ENCODE measurements at regions not wholly inside any gene's neighbourhood (a gene's known extent, or its start where the extent isn't known, plus 50 kb on each side); places are given as distances from the start of the nearest gene placed in this dataset.

DNA sequence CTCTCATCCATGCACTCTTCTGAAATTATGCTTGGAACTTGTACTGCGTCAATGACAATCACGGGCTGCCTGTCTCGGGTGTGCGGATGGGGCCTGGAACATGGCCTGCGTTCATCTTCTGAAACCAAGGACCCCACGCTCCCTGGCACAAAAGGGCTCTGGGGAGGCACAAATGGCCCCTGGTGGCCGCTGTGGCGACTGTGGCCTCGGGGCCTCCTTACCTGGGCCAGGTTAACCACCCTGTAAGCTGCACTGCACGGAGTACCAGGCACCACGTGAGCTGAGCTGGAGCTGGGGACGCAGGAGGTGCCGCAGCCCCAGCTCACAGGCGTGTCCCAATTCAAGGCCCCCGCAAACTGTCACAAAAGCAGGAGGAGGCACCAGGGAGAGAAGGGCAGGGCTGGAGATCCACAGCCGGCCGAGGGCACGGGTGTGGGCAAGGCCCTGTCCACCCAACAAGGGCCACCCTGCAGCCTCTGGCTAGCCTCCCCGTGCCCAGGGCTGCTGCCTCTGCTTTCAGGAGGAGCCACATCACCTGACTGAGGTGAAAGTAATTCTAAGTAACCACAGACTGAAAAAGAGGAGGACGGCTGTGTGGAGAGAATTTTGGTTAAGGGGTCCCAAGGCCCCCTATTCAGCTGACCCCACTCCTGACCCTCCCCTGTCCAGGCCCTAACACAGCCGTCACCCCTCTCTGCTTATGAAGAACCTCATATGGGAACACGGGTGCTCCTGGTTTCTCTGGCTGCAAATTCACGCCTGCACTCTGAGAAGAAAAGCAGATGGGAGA is 61.1 kb upstream of the GALNT9 start:
- Histone ChIP-seq H3K14ac (ENCODE audit: insufficient read depth, low read length) (no peak overlapping the region), H2BK20ac (ENCODE audit: low read depth, low read length, poor library complexity, severe bottlenecking) (no peak overlapping the region), H4K20me1 (ENCODE audit: control insufficient read depth, insufficient read depth, insufficient read length) (no peaks in the 10 kb centered on the region), H2BK120ac (ENCODE audit: low read depth, low read length, poor library complexity, severe bottlenecking) (no peak overlapping the region), H2AFZ (ENCODE audit: low read length) (no peak overlapping the region), H4K91ac (ENCODE audit: insufficient read length, low read depth, low read length) (no peak overlapping the region), H2BK5ac (ENCODE audit: insufficient read length, low read length) (no peak overlapping the region), H3K9me3 (ENCODE audit: control insufficient read depth, low read depth, low read length) (no peaks in the 10 kb centered on the region), H3K23ac (ENCODE audit: insufficient read length, low read depth, low read length) (no peak overlapping the region), H2AK5ac (ENCODE audit: insufficient read length, low read length) (no peak overlapping the region), H3K4ac (ENCODE audit: low read depth, low read length) (no peak overlapping the region), H3K18ac (ENCODE audit: insufficient read length, low read depth, low read length) (no peak overlapping the region), H3K4me1 (ENCODE audit: insufficient read depth, low read length) (no peaks in the 10 kb centered on the region), H3K56ac (ENCODE audit: insufficient read length, low read depth, low read length) (no peak overlapping the region), H2BK15ac (ENCODE audit: low read depth, low read length) (no peak overlapping the region), H3T11ph (ENCODE audit: low read length) (no peak overlapping the region), H3K79me2 (ENCODE audit: insufficient read depth, low read length) (no peaks in the 10 kb centered on the region), H4K8ac (replicated peaks; ENCODE audit: insufficient read length, low read depth, low read length) (no peak overlapping the region), H3K27ac (ENCODE audit: insufficient read length, low read depth, low read length) (no peak overlapping the region), H3K9ac (ENCODE audit: extremely low read depth, insufficient read length, low read length) (no peak overlapping the region), H3K27me3 (ENCODE audit: insufficient read depth, low read length) (peaks cover 42% of the 10 kb centered on the region; the same call in 1 of the 2 replicates), H2BK12ac (ENCODE audit: insufficient read length, low read depth, low read length) (no peak overlapping the region), H4K5ac (ENCODE audit: insufficient read length, low read depth, low read length) (no peak overlapping the region), H3K4me2 (ENCODE audit: insufficient read depth, insufficient read length, low read length) (no peak overlapping the region), H3K79me1 (ENCODE audit: insufficient read depth, low read depth, low read length, poor library complexity, severe bottlenecking) (no peaks in the 10 kb centered on the region), H3K23me2 (ENCODE audit: insufficient read length, low read depth, low read length, poor library complexity, severe bottlenecking) (no peaks in the 10 kb centered on the region)
- Mint-ChIP-seq H3K27me3 (ENCODE audit: low read depth) (peaks cover 56% of the 10 kb centered on the region), H3K36me3 (ENCODE audit: insufficient read depth in 1 of 3, low read depth in 3 of 3) (peaks cover 0 to 4% (median 0%) of the 10 kb centered on the region in 3 experiments; a peak in 1 of 7 replicates), H3K9me3 (peaks cover 4 to 5% of the 10 kb centered on the region in 2 experiments; a peak in 2 of 5 replicates), H3K4me3 (no peak overlapping the region), H3K27ac (no peak overlapping the region), H3K4me1 (peaks cover 14 to 38% of the 10 kb centered on the region in 2 experiments)
- DNase-seq = no peak
- no CpG with 5 or more reads among the region's 23 CpGs for WGBS (ENCODE audit: extremely low coverage, insufficient read length, low lambda C conversion rate)
- TF ChIP-seq CTCF (conservative IDR thresholded peaks at IDR 0.05) = no peak
